ENCODE measurements at regions not wholly inside any gene's neighbourhood (a gene's known extent, or its start where the extent isn't known, plus 50 kb on each side); places are given as distances from the start of the nearest gene placed in this dataset.

DNA sequence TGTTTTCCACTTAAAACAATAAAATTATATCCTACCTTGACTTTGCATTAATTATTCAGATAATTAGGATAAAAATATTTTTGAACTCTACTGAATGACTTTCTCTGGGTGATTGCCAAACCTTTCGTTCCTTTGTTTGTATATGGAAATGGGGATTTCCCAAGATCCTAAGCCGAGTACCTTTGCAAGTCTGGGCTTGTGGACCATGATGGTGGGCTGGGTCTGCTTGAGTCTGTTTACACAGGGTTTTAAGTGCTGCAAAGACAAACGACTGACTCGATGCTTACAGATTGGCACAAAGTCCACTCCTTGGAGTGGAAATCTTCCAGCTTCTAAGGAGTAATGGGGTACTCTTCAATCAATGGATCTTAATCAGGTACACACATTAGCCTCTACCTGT lies 659.5 kb downstream of the TSN start:
- no peak for DNase-seq (ENCODE audit: low read depth)

DNA sequence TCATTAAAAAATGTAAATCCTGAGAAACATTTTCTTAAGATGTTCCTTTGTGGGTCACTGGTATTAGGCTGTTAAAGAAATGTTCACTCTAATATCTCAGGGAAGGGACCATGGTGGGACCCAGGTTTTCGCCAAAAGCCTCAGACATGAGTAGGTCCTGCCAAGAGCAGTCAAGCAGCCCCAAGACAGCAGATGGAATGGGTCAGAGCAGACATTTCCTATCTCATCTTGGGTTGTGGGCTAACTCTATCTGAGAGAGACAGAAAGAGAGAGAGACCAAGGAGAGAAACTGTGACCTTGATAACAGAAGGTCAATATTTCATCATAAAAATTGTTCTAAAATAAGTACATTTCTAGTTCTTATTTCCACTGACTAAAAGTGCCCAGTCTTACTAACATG lies 661.7 kb downstream of the TSN start:
- no peak for DNase-seq (ENCODE audit: low read depth)

DNA sequence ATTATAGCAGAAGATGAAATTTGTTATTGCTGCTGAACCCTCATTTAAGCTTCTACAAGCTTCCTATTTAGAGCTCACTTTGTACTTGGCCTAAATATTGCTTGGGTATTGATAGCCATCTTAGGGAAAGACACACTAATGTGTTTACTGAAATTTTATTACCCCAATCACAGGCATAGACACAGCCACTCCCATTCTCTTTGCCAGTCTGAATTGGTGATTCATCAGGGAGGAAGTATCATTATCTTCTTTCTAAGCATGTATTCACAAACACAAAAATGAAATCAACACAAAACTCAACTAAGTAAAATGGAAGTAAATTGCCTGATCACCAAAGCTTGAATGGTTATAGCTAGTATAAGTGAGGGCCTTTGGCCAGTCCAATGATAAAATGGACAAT lies 666.3 kb downstream of the TSN start:
- DNase-seq (ENCODE audit: low read depth) = no peak

DNA sequence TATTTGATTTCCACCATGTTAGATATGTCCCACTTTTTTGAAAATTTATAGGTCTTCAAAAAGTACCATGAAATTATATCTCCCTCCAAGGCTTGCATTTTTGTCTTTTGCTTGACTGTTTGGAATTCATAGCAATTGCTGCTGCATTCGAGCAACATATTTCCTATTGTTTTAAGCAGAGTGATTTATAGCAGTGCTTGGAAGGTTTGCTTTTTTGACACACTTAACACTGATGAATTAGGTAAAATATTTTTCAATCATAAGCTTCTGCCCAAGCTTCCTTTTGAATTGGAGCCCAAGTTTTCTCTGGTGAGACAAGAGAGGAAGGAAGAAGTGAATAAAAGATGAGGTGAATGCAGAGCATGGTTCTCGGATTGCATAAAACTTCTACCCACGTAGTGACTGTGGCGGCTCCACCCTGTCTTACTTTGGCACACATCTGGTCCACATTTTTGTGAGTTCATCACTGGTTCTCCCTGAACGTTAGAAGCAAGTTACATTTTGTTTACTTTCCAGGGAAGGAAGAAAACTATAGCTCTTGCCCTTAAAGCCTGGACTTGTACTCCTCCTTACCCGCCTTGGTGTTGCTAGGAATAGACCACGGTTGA lies 667.0 kb downstream of the TSN start:
- DNase-seq (ENCODE audit: low read depth) = no peak

DNA sequence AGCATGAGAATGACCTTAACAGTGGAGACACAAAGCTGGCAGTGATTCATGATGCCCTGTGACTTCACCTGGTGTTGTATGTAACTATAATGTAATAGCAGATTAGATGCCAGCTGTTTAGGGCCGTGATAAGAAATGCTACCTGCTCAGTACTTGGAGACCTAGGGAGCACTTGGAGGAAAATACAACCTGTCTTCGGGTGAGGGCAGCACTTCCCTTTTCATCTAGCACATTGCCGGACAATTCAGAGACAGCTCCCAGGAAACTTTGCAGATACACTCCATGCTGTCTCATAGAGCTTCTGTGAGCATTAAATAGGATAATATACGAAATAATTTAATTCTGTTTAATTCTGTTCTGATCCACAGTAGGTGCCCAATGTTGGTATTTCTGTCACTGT lies 668.5 kb downstream of the TSN start:
- DNase-seq (ENCODE audit: low read depth) = no peak

DNA sequence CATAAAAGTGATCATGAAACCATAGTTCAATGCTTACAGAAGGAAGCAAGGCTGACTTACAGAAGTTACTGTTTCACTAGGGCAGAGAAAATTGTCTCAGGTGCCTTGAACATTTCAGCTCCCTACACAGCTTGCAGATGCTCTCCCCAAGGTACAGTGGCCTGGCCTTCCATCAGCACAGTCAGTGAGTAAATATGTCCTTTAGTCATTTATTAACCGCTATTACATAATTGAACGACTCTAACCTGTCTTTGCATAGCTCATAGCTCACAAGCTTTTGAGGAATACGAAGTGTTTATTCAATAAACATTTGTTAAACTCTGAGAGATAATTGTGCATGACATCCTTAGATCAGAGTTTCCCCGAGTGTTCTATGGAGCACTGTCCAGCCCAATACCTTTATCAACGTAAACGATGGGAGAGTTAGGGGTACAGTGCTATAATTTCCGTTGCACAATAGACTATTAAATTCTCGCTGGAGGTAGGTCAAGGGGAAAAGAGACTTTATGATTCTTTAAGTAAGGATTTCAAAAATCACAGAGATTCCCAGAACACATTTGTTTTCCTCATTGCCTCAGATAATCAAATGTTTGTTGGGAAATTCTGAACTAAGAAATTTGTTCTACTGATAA lies 677.8 kb downstream of the TSN start:
- DNase-seq (ENCODE audit: low read depth) = no peak

DNA sequence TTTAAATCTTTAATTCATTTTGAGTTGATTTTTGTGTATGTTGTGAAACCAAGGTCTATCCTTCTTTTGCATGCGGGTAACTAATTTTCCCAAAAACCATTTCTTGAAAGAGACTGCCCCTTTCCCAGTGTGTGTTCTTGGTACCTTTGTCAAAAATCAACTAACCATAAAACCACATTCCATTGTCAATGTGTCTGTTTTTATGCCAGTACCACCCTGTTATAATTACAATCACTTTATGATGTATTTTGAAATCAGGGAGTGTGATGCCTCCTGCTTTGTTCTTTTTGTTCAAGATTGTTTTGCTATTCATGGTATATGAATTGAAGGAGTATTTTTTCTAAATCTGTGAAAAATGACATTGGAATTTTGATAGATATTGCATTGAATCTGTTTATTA lies 689.6 kb downstream of the TSN start:
- DNase-seq (ENCODE audit: low read depth) = no peak

DNA sequence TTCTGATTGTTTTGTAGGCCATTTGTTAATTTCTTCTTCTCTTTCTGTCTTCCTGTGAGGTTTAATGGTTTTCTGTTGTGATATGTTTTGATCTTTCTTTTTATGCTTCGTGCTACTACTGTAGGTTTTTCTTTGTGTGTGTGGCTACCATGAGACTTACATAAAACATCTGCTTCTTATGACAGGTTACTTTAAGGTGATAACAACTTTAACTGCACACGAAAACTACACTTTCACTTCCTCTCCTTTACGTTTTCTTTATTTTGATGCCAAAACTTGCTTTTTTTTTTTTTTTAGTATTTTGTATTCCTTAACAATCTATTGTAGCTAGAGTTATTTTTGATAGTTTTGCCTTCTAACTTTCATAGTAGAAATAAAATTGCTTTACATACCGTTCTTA lies 691.3 kb downstream of the TSN start:
- no peak for DNase-seq (ENCODE audit: low read depth)

DNA sequence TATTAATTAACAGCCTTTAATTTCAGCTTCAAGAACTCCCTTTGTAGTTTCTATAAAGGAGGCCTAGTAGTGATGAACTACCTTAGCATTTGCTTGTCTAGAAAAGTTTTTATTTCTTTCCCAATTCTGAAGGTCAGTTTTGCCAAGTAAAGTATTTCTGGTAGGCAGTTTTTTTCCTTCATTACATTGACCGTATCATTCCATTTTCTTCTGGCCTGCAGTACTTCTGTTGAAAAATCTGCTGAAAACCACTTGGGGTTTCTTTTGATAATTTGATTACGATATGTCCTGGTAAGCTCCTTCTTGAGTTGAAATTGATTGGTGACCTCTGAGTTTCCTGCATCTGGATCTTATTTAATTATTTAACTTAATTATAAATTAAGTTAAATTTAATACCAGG lies 691.8 kb downstream of the TSN start:
- DNase-seq (ENCODE audit: low read depth) = no peak

DNA sequence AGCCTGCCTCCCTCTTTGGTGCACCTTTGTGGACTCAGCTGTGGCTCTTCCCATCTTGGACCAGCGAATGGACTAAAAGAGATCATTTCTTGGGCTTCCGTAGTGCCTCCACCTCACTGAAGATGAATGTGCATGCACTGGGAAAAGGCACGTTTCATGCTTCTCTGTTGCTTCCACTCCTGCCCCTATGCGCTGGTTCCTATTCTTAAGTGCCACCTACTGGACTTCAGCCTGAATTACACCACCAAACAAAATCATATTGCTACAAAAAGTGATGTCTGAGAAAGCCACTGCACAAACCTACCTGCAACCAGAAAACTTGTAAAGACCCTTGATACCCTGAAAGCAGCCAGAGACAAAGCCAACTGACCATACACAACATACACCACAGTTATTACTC lies 695.6 kb downstream of the TSN start:
- DNase-seq (ENCODE audit: low read depth) = no peak

DNA sequence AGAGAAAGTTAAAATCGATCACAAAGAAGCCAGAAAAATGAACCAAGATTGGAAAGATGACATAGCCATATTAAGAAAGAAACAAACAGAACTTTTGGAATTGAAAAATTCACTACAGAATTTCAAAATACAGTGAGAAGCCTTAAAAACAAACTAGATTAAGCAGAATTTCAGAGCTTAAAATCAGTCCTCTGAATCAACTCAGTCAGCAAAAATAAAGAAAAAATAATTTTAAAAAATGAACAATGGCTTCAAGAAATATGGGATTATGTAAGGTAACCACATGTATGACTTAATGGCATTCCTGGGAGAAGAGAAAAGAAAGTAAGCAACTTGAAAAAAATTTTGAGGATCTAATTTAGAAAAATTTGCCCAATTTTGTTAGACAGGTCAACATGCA lies 696.2 kb downstream of the TSN start:
- DNase-seq (ENCODE audit: low read depth) = no peak

DNA sequence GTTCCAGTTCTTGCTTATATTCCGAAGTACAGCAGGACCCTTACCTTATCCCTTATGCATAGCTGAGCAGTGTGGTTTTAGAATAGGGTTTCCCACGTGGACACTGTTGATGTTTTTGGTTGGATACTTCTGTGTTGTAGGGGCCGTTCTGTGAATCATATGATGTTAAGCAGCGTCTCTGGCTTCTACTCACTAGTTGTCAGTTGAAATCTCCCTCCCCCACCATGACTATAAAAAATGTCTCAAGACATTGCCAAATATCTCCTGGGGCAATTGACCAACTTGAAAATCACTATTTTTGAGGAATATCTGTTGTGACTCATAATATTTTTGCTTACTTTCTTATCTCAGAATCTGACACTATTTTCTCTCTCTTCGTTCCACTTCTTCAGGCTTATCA lies 713.7 kb downstream of the TSN start:
- DNase-seq (ENCODE audit: low read depth) = no peak

DNA sequence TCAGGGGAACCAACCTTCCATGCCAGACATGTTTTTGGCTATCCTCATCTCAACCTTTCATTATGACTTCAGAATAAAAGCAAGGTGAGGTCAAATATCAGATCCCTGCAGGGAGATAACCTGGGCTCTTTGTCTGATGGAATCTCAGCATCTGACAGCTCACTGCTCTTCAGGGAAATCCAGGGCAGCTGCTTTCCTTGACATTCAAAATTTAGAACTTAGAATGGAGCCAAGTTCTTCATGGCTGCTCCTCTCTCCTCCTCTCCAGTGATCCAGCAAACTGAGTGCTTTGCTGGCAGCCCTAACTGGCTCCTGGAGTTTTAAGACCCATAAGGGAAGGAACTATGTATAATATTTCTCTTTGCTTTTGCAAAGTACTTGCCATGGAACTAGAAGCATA lies 716.3 kb downstream of the TSN start:
- no peak for DNase-seq (ENCODE audit: low read depth)

DNA sequence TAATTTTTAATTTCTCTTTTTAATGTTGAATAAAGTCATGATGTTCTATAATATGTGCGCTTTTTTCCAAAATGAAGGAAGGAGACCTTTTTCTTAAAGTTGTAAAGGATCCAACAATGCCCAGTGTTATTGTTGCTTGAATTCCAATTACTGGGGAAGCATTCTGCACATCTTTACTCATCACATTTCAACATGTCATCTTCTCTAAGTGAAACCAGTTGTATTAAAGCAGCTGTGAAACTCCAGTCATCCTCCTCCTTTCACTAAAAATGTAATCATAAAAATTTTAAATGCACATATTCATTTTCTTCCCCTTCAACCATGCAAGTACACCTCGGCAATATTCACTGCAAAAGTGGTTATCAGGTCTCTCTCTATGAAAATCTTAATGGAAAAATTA lies 722.7 kb downstream of the TSN start:
- DNase-seq (ENCODE audit: low read depth) = no peak

DNA sequence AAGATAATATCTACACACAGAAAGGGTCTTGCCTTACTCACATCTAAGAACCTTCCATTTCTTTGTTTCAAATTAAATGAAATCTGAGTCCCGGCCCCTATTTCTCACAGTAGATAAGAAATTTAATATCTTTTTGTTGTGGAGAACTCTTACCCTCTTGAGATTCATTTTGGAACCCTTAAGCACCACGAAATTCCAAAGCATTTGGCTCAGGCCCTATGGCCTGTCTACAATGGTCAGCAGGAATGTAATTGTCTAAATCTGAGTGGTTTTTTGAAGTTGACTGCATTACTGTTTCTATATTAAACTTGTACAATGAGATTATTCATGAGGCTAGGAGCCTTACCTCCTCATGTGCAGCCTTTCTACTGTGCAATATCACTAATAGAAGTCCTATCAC lies 723.3 kb downstream of the TSN start:
- no peak for DNase-seq (ENCODE audit: low read depth)

DNA sequence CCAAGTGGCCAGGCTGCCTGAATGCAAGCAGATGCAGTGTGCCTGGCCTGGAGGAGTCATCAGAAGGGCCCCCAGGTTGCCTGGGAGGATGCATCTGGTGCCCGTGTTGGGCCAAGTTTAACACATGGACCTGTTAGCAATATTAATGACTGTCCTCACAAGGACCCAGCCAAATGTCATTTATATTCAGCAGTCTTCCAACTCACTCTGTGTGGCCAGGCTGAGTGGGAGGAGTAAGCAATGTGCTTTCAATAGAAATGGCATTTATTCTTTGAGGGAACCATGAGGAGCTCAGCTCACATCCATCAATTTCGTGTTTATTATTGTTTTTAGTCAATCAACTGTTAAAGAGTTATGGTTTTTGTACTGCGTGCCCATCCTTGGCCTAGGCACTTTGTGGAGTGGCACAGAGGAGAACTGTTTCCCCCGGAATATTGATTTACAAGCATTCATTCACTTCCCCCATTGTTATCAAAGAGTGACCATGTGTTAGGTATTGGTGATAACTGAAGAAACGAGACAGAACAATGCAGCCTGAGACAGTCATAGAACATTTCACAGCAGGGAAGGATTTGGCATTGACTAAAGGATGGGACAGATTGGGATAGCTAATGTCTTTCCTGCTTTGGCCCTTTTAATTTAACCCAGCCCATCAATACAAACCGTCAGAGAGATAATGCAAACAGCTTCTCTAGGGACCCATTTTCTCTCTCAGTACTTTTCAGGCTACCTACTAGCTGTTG lies 725.2 kb downstream of the TSN start:
- DNase-seq (ENCODE audit: low read depth) = no peak

DNA sequence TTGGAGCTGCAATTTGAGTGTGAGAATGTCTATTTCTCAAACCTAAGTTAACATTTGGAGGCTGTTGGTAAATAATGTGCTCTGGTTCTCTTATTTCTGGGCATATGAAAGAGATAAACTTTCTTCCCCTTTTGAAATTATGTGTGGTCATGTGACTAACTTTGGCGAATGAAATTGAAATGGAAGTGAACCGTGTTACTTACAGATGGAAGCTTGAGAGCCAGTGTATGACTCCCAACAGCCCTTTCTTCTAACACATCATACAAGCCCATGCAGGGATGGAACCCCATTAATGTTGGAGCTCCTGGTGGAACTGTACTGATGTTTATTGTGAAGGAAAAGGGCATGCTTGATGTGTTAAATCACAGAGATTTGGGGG lies 725.8 kb downstream of the TSN start:
- DNase-seq (ENCODE audit: low read depth) = no peak

DNA sequence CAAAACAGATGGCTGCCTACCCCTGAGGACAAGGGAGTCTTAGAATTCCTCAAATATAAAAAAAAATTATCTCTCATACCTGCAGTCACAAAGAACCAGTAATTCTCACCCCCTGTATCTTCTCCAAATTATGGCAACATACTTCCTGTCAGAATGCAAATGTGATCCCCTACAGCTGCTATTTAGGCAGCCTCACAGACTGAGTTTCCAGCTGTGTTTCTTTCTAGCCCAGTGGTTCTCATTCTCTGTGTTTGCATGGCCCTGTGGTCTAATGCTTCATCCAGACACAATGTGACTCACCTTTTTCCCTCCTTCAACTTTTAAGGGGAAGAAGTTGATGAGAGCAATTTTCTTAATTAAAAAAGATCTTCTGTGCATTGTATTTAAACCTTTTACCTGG lies 726.3 kb downstream of the TSN start:
- no peak for DNase-seq (ENCODE audit: low read depth)

DNA sequence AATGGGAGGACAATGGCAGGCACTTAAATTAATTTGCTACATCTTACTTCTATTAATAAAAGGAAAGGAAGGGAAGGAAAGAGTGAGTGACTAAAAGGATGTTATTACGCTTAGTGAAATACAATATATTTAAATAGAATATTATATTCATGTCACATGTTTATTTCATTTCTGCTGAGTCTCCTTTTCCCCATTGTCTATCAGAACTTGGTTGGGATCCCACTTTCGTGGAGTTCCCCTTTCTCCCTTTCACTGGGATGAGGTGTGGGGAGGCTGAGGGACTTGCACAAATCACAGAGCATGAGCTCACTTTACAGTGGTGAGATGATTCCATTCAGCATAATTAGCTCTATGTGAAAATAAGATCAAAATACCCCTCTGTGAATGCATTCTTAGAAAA lies 730.6 kb downstream of the TSN start:
- no peak for DNase-seq (ENCODE audit: low read depth)

DNA sequence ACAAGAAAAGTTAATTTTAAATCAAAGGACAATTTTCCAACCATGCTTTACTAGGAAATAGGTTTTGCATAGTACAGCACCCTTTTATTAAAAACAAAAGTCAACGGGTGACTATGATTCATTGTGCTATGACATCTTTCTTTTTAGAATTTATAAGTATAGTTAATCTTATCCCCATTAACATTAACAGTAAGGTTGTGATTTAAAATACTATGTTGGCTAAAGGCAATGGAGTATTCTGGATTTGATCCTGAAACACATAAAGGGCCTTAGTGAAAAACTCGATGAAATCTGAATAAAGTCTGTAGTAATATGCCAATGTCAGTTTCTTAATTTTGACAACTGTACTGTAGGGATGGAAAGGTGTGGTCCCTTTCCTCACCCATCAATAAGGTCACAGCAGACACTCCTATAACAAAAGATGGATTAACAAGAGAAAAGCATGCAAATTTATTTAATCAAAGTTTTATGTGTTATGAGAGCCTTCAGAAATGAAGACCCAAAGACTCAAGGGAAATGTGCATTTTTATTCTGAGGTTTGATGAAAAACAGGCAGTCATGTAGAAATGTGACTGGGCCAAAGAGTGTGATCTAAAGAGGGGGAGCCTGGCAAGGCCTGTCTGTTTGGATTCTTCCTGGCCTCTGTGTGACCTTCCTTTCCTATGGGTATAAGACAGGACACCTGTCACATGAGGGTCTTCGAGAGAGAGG lies 731.4 kb downstream of the TSN start:
- DNase-seq (ENCODE audit: low read depth) = no peak

DNA sequence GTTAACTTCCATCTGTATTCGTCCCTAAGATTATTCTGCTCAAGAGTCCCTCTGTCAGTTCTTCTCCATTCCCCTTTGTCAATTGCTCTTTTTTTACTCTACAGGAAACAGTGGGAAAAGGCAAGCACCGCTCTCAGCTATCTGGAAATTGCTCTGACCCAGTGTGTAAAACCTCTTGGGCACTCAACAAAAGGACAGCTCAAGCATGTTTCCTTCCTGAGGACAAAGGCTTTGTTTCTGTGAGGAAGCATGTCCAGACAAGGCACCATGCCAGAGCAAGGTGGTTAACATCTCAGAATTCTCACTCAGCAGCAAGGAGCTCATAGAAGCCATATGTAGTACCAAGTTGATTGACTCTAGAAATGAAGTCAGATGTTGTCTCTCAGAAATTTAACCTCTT lies 735.6 kb downstream of the TSN start:
- no peak for DNase-seq (ENCODE audit: low read depth)

DNA sequence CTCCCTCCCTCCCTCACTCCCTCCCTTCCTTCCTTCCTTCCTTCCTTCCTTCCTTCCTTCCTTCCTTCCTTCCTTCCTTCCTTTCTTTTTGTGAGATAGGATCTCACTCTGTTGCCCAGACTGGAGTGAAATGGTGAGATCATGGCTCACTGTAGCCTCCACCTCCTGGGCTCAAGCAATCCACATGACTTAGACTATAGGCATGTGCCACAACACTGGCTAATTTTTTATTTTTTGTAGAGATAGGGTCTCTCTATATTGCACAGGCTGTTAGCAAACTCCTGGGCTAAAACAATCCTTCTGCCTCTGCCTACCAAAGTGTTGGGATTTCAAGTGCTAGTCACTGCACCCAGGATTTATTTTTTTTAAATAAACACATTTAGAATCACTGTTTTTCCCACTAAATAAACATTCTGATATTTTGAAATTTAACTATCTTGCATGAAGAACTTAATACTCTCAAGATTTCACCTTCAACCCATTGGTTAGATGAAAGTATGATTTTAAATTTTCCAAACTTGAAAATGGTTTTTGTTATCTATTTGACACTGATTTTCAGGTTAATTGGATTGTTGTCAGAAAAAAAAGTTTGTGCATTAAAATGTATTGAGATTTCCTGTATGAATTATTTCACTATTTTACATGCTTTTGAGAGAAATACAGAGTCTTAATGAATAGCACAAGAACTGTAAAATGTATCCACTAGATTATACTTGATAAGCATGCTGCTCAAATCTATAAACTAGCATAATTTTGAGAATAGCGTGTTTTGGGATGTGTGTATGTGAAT lies 745.1 kb downstream of the TSN start:
- DNase-seq (ENCODE audit: low read depth) = no peak
